Stimulated activated CD8-positive, alpha-beta memory T cell treated with anti-CD3 and anti-CD28 coated beads, Interleukin-7, amount 100 ng/mL, for 1 hour (primary cell): ENCODE measurements at regions not wholly inside any gene's neighbourhood (a gene's known extent, or its start where the extent isn't known, plus 50 kb on each side); places are given as distances from the start of the nearest gene placed in this dataset.

Experiments used
- DNase-seq, 2 donors: peaks; one replicate each; pipeline ENCODE4 v3.0.0-alpha.2; 2020; ENCODE audit warnings: low read depth in 2 of 2

- DNase-seq = no peak
Measured at GRCh38 chr11:134691985-134692384, 279.9 kb upstream of the B3GAT1 start.

- DNase-seq = no peak
Measured at GRCh38 chr11:134691295-134691873, 279.3 kb upstream of the B3GAT1 start.

GRCh38 chr11:134689886-134690285 is 277.8 kb upstream of the B3GAT1 start:
- DNase-seq = no peak

GRCh38 chr11:134687548-134687947 is 275.5 kb upstream of the B3GAT1 start:
- no peak for DNase-seq

GRCh38 chr11:134686460-134687061 is 274.5 kb upstream of the B3GAT1 start:
- DNase-seq = no peak

GRCh38 chr11:134685793-134686380 is 273.8 kb upstream of the B3GAT1 start:
- no peak for DNase-seq

GRCh38 chr11:134684576-134684975 is 272.5 kb upstream of the B3GAT1 start:
- no peak for DNase-seq

GRCh38 chr11:134683860-134684259 is 271.8 kb upstream of the B3GAT1 start:
- no peak for DNase-seq

GRCh38 chr11:134682577-134682976 is 270.5 kb upstream of the B3GAT1 start:
- DNase-seq = no peak

GRCh38 chr11:134679592-134679991 is 267.6 kb upstream of the B3GAT1 start:
- no peak for DNase-seq

GRCh38 chr11:134678744-134679143 is 266.7 kb upstream of the B3GAT1 start:
- DNase-seq = no peak

GRCh38 chr11:134677891-134678551 is 266.0 kb upstream of the B3GAT1 start:
- no peak for DNase-seq

- DNase-seq = no peak
Measured at GRCh38 chr11:134677397-134677822, 265.4 kb upstream of the B3GAT1 start.

GRCh38 chr11:134676516-134677287 is 264.7 kb upstream of the B3GAT1 start:
- DNase-seq = no peak

GRCh38 chr11:134675983-134676382 is 263.9 kb upstream of the B3GAT1 start:
- DNase-seq = no peak

- DNase-seq = no peak
Measured at GRCh38 chr11:134674974-134675373, 262.9 kb upstream of the B3GAT1 start.

- no peak for DNase-seq
Measured at GRCh38 chr11:134670961-134671370, 258.9 kb upstream of the B3GAT1 start.

- no peak for DNase-seq
Measured at GRCh38 chr11:134670247-134670782, 258.3 kb upstream of the B3GAT1 start.

GRCh38 chr11:134669796-134670195 is 257.8 kb upstream of the B3GAT1 start:
- DNase-seq = no peak

GRCh38 chr11:134668796-134669195 is 256.8 kb upstream of the B3GAT1 start:
- no peak for DNase-seq

GRCh38 chr11:134668076-134668475 is 256.0 kb upstream of the B3GAT1 start:
- no peak for DNase-seq

GRCh38 chr11:134667505-134667904 is 255.5 kb upstream of the B3GAT1 start:
- DNase-seq = no peak
